ENCODE measurements at regions not wholly inside any gene's neighbourhood (a gene's known extent, or its start where the extent isn't known, plus 50 kb on each side); places are given as distances from the start of the nearest gene placed in this dataset.

GRCh38 chr5:27594141-27594540, 555.8 kb upstream of the CDH9 start:
- no peak overlapping the region for H3K27ac ChIP-seq (ENCODE audit: low read length)
- H3K4me1 ChIP-seq (ENCODE audit: low read length), result no peaks in the 10 kb centered on the region
- no peak overlapping the region for H2AFZ ChIP-seq (ENCODE audit: low read depth, low read length)
- TF ChIP-seq EZH2phosphoT487 (IDR thresholded peaks at IDR 0.05; ENCODE audit: low read depth) (no peak), CTCF (IDR thresholded peaks at IDR 0.05; ENCODE audit: low read depth, low read length) (no peak)
- H3K4me3 ChIP-seq (ENCODE audit: low read length), result no peak overlapping the region
- H4K20me1 ChIP-seq (ENCODE audit: insufficient read depth, low read length), result no peaks in the 10 kb centered on the region
- no peaks in the 10 kb centered on the region for H3K36me3 ChIP-seq (replicated peaks; ENCODE audit: low read depth, low read length)
- H3K79me2 ChIP-seq (ENCODE audit: low read length), result no peaks in the 10 kb centered on the region
- H3K9ac ChIP-seq (ENCODE audit: low read length), result no peak overlapping the region
- H3K9me3 ChIP-seq (ENCODE audit: insufficient read depth, low read length), result no peaks in the 10 kb centered on the region
- no peak overlapping the region for H3K4me2 ChIP-seq (ENCODE audit: low read length)
- no peaks in the 10 kb centered on the region for H3K27me3 ChIP-seq (ENCODE audit: low read depth, low read length)

GRCh38 chr5:27592231-27592630, 553.8 kb upstream of the CDH9 start:
- Histone ChIP-seq H3K9ac (ENCODE audit: low read length) (no peak overlapping the region), H3K27ac (ENCODE audit: low read length) (no peak overlapping the region), H2AFZ (ENCODE audit: low read depth, low read length) (no peak overlapping the region), H3K79me2 (ENCODE audit: low read length) (no peaks in the 10 kb centered on the region), H3K4me3 (ENCODE audit: low read length) (no peak overlapping the region), H3K4me1 (ENCODE audit: low read length) (no peaks in the 10 kb centered on the region), H4K20me1 (ENCODE audit: insufficient read depth, low read length) (no peaks in the 10 kb centered on the region), H3K27me3 (ENCODE audit: low read depth, low read length) (no peaks in the 10 kb centered on the region), H3K36me3 (replicated peaks; ENCODE audit: low read depth, low read length) (no peaks in the 10 kb centered on the region), H3K9me3 (ENCODE audit: insufficient read depth, low read length) (no peaks in the 10 kb centered on the region), H3K4me2 (ENCODE audit: low read length) (no peak overlapping the region)
- TF ChIP-seq EZH2phosphoT487 (IDR thresholded peaks at IDR 0.05; ENCODE audit: low read depth), result no peak
- TF ChIP-seq CTCF (IDR thresholded peaks at IDR 0.05; ENCODE audit: low read depth, low read length), result no peak

GRCh38 chr5:27590503-27590902, 552.1 kb upstream of the CDH9 start:
- Histone ChIP-seq H3K9me3 (ENCODE audit: insufficient read depth, low read length) (no peaks in the 10 kb centered on the region), H3K4me1 (ENCODE audit: low read length) (no peaks in the 10 kb centered on the region), H3K36me3 (replicated peaks; ENCODE audit: low read depth, low read length) (no peaks in the 10 kb centered on the region), H2AFZ (ENCODE audit: low read depth, low read length) (no peak overlapping the region), H3K27ac (ENCODE audit: low read length) (no peak overlapping the region), H3K4me2 (ENCODE audit: low read length) (no peak overlapping the region), H3K4me3 (ENCODE audit: low read length) (no peak overlapping the region), H3K9ac (ENCODE audit: low read length) (no peak overlapping the region), H3K79me2 (ENCODE audit: low read length) (no peaks in the 10 kb centered on the region), H4K20me1 (ENCODE audit: insufficient read depth, low read length) (no peaks in the 10 kb centered on the region), H3K27me3 (ENCODE audit: low read depth, low read length) (no peaks in the 10 kb centered on the region)
- TF ChIP-seq CTCF (IDR thresholded peaks at IDR 0.05; ENCODE audit: low read depth, low read length), result no peak
- TF ChIP-seq EZH2phosphoT487 (IDR thresholded peaks at IDR 0.05; ENCODE audit: low read depth), result no peak

GRCh38 chr5:27578279-27578678, 539.9 kb upstream of the CDH9 start:
- no peaks in the 10 kb centered on the region for H3K4me1 ChIP-seq (ENCODE audit: low read length)
- H3K4me2 ChIP-seq (ENCODE audit: low read length), result no peak overlapping the region
- no peaks in the 10 kb centered on the region for H3K27me3 ChIP-seq (ENCODE audit: low read depth, low read length)
- TF ChIP-seq EZH2phosphoT487 (IDR thresholded peaks at IDR 0.05; ENCODE audit: low read depth), result no peak
- no peak for TF ChIP-seq CTCF (IDR thresholded peaks at IDR 0.05; ENCODE audit: low read depth, low read length)
- H3K9ac ChIP-seq (ENCODE audit: low read length), result no peak overlapping the region
- H3K36me3 ChIP-seq (replicated peaks; ENCODE audit: low read depth, low read length), result no peaks in the 10 kb centered on the region
- no peaks in the 10 kb centered on the region for H3K79me2 ChIP-seq (ENCODE audit: low read length)
- no peak overlapping the region for H3K4me3 ChIP-seq (ENCODE audit: low read length)
- no peak overlapping the region for H2AFZ ChIP-seq (ENCODE audit: low read depth, low read length)
- no peaks in the 10 kb centered on the region for H3K9me3 ChIP-seq (ENCODE audit: insufficient read depth, low read length)
- H4K20me1 ChIP-seq (ENCODE audit: insufficient read depth, low read length), result no peaks in the 10 kb centered on the region
- H3K27ac ChIP-seq (ENCODE audit: low read length), result no peak overlapping the region

All from OCI-LY3 (cell line).